ENCODE measurements at regions not wholly inside any gene's neighbourhood (a gene's known extent, or its start where the extent isn't known, plus 50 kb on each side); places are given as distances from the start of the nearest gene placed in this dataset.

- DNase-seq = no peak
Observed at GRCh38 chr12:105906561-105906960, 232.2 kb downstream of the NUAK1 start.

DNA sequence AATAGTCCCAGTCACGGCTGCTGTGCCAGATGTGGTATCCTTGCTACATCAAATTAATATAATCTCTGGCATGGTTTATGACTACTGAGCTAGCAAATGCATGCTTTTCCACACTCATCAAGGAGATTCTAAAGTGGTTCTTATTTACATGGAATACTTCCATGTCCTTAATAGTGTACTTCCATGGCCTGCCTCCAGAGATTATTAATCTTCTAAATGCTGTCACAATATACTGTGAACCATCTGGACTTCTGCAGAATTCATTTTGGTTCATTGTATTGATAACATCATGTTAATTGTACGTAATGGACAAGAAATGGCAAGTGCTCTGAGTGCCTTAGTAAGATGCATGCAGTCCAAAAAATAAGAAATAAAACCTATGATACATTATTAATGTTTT is 230.8 kb downstream of the NUAK1 start:
- DNase-seq = no peak

- no peak for DNase-seq
Observed at GRCh38 chr12:105910030-105910429, 228.7 kb downstream of the NUAK1 start.

- DNase-seq = no peak
Observed at GRCh38 chr12:105911966-105912365, 226.8 kb downstream of the NUAK1 start.

- DNase-seq = no peak
Observed at GRCh38 chr12:105912882-105913678, 225.7 kb downstream of the NUAK1 start.

GRCh38 chr12:105915997-105916759 is 222.6 kb downstream of the NUAK1 start:
- DNase-seq = no peak

GRCh38 chr12:105916760-105917039 is 222.1 kb downstream of the NUAK1 start:
- no peak for DNase-seq

- no peak for DNase-seq
Observed at GRCh38 chr12:105920161-105920684, 218.5 kb downstream of the NUAK1 start.

DNA sequence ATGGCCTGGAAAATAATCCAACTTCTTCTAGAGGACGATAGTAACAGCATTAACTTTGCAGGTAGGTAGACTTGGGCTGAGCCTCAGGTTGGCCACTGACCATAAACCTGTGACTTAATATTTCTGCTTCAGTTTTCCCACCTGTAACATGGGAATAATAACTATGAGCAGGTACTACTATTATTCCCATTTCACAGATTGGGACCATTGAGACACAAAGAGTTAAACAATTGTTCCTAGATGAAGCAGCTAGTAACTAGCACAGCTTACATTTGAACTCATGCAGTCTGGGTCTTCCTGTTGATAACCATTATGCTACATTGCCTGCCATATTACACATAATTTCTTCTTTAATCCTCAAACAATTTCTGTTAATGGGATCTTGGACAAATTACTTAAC is 217.7 kb downstream of the NUAK1 start:
- no peak for DNase-seq

DNA sequence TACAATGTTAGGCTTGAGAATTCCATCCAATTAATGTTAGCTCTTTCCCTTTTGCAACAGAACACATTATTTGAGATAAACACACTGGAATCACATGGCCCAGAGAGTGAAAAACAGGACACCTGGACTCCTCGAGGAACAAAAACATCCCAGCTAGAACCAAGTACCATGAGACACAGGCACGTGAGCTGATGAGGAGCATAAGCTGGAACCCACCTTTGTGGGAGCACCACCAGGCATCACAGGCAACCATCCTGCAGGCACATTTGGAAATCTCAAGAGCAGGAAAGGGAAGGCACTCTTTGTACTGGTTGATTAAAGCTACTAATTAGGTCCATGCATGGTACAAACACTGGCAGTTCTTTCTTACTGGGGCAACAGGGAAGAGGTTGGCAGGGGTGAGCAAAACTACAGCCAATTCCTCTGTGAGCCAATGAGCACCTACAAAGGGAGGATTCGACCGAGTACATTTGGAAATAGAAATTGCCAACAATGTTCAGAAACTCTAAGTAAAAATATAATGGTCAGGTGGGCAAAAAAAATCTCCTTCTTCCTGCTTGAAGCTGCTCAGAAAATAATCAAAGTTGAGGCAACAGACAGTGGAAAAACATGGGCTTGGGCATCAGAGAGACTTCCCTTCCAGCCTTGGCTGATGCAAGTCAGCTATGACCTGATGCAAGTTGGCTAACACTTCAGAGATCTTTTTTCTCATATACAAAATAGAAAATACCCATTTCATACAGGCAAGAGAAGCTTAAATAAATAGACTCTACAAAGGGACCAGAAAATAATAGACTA is 216.7 kb downstream of the NUAK1 start:
- no peak for DNase-seq

GRCh38 chr12:105922670-105923102 is 216.1 kb downstream of the NUAK1 start:
- DNase-seq = no peak

DNA sequence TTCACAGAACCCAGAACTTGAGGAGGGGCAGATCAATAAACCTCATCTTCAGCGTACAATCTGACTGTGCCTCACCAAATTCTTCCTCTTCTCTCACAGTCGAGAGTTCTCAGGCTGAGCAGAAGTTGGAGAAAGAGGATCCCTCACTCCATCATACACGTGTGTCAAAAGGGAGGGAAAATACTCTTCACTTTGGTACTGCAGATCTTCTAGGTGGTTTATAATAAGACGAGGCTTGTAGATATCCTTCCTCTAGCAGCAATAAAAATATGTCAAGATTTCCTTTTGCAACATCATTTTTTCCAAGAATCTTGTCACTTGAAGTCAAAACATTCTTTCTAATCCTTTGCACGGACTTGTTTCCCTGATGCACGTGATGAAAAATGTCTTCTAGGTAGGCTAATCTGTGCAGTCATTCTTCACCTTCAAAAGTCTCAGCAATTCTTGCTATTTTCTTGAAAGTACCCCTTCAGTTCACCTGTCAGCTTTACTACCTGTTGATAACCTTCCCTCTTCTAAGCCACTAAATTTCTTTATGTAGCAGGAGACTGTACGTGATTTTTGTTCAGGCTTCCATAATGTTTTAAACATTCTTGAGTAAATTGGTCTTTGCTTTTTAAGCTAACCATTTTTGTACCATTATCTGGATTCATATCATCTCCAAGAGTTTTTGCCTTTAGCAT is 214.1 kb downstream of the NUAK1 start:
- no peak for DNase-seq

DNA sequence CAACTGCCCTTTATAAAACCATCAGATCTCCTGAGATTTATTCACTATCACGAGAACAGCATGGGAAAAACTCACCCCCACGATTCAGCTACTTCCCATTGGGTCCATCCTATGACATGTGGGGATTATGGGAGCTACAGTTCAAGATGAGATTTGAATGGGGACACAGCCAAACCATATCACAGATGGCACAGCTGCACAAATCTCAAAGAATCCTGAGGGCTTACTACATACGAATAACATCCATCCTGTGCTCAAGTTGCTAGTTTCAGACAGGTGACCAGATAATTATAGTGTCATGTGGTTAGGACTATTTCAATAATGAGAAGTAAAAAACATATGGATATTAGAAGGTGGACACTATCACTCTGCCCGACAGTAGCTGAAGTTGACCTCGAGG is 211.2 kb downstream of the NUAK1 start:
- no peak for DNase-seq

- DNase-seq = peak; percentile 25
Observed at GRCh38 chr12:105928436-105928835, 210.3 kb downstream of the NUAK1 start.

DNA sequence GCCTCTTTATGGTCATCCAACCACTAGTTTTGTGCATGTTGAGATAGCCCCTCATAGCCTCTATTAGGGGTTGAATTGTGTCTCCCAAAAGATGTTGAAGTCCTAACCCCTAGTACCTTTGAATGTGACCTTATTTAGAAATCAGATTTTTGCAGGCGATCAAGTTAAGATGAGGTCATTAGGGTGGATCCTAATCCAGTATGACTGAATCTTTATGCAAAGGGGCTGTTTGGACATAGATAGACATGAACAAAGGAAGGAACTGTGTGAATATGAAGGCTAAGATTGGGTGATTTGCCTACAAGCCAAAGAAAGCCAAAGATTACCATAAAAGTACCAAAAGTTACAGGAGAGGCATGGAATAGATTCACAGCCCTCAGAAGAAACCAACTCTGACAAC is 209.6 kb downstream of the NUAK1 start:
- no peak for DNase-seq

DNA sequence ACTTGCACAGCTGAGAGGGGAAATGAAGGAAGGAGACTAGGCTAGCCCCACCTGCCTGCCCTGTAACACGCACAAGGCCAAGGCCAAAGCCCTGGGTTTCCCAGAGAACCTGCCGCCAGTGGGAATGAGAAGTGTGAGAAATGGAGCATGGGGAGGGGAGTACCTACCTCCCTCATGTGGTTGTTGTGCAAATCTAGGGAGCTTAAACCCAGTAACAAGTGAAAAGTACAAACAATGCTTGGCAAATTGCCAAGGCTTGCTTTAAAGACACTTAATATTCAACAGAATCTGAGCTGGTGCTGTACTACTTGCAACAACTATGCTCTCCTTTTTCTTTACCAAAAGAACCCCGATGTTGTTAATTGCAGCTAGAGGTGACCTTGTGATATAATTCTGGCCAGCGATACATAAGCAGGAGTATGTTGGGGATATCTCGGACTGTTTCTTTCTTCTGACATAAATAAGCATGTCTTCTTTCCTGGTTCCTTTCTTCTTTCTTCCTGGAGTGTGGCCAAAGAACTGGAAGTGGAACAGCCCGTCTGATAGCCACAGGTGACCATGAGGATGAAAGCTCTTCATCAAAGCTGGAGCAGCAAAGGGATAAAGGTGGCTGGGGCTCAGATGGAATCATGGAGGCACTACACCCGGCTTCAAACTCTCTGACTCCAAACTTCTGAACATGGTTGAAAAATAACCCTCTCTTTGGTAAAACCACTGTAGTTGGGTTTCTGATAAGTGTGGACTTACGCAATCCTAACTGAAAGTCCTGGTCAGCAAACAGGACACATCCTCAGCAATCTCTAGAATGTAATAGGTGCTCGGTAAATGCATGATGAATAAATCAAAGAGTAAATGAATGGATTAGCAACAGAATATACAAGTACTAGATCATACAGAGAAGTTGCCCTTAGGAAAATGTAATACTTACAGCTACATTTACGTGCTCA is 207.9 kb downstream of the NUAK1 start:
- no peak for DNase-seq

DNA sequence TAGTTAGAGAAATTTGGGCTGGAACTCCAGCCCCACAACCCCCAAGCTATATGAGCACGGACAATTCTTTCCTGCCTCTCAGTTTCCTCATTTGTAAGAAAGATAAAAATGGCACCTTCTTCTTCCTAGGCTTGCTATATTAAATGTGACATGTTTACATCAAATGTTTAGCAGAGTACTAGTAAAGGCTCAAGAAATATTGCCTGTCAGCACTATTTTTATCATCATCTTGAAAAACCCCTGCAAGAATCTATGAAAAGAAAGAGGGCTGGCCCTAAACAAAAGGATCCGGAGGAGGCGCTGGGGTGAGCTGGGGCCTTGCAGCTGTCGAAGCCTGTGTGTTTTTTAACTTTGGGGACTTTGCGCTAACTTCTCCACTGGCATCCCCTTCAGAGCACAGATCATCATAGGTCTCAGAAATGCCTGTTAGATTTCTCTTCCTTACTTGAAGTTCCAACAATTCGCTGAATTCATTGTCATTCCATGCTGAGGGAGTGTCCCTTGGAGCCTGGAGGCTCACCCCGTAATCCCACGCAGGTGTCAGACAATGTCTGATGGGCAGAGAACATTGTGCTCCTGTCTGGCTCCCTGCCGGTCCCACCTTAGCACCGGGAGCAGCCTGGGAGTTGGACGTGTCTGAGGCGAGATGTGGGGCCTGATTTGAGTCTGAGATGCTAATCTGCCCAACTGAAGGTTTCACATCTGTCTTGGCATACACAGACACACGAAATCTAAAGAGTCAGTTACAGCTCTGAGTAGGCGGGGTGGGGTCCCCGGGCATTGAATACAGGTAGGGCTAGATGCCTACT is 206.8 kb downstream of the NUAK1 start:
- no peak for DNase-seq

- DNase-seq = no peak
Observed at GRCh38 chr12:105933671-105934665, 204.8 kb downstream of the NUAK1 start.

DNA sequence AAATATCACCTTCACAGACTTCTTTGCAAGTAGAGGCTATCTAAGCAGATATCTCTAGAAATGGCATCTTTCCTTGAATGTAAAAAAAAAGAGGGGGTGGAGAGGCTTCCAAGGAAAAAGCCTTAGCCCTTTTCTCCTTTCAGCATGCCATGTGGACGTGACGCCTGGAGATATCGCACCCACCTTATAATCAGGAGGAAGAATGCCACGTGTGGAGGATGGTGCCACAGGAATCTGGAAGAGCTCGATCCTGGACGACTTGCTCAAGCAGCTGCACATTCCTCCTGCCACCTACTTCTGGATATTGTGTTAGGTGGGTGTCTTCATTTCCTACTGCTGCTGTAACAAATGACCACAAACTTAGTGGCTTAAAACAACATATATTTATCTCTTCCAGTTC is 203.6 kb downstream of the NUAK1 start:
- no peak for DNase-seq

DNA sequence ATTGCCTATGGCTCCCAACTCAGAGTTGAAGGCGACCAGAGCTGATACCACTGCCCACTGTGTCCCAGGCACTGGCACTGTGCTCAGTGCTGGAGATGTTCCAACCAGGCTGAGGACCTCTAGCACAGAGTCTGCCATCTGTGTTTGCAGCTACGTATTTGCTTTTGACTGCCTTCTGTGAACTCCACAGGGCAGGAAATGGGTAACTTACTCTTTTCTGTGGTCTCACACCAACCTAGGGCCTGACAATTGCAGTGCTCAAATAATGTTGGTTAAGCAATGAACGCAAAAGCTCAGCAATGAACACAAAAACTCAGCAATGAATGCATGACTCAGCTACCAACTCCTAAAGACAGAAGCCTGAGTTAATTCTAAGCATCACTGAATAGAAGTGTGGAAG is 202.8 kb downstream of the NUAK1 start:
- no peak for DNase-seq
